K562 (cell line): ENCODE measurements at regions not wholly inside any gene's neighbourhood (a gene's known extent, or its start where the extent isn't known, plus 50 kb on each side); places are given as distances from the start of the nearest gene placed in this dataset.

Experiments
- ATAC-seq: fragments of 200-7000 bp; cut with Tn5 transposase; 3 replicates; pipeline ENCODE4 v1.9.1; 2020; ENCODE audit warnings: moderate library complexity
- BruUV-seq: library from RNA; stranded (reverse); fragments of 400-500 nt; replicated peaks from 2 replicates; lab custom pipeline; 2021; lab: Mats Ljungman, UMichigan
- CTCF ChIA-PET: fragments of 300-600 bp; formaldehyde crosslinking; extraction: SDS; loops from one replicate; lab custom pipeline; 2021; ENCODE audit warnings: low intra/inter-chr PET ratio; lab: Yijun Ruan, JAX
- POLR2A ChIA-PET: fragments of 300-600, 350-650 bp; sonication (Branson Sonifier 250); formaldehyde crosslinking; extraction: SDS; loops from one replicate; lab custom pipeline; 2021; ENCODE audit warnings: antibody characterized with exemption, inconsistent platforms; lab: Yijun Ruan, JAX
- DNase-seq, 4 experiments: peaks; one replicate each; pipeline versions ENCODE4 v3.0.0 to v3.0.0-alpha.2; 2011 to 2018; ENCODE audit warnings: low spot score in 3 of 4, mixed read lengths in 3 of 4; ENCODE audit errors: extremely low read depth in 1 of 4
- FAIRE-seq: peaks from 2 replicates; lab custom pipeline; 2011; peaks lifted over from hg19 to GRCh38; lab: Jason Lieb, UNC
- H2AFZ ChIP-seq: 2 replicates; pipeline ENCODE4 v1.6.0; 2011; ENCODE audit warnings: low read depth, low read length, control low read depth, inconsistent platforms
- H3K27ac ChIP-seq: fragments of 200-600 bp; 3 replicates; pipeline ENCODE4 v1.8.0; 2011; ENCODE audit warnings: low read depth, mild to moderate bottlenecking, control low read depth, inconsistent platforms, low read length, moderate library complexity, mixed read lengths; ENCODE audit errors: extremely low read depth
- H3K27me3 ChIP-seq, 2 experiments: fragments of 300-600 bp in 1 of 2; 2 replicates in 1 of 2; 3 replicates in 1 of 2; pipeline versions ENCODE4 v1.6.0 to v1.8.0; 2011; ENCODE audit warnings: inconsistent platforms in 2 of 2, low read length in 2 of 2, mild to moderate bottlenecking in 1 of 2, mixed read lengths in 1 of 2, moderate library complexity in 1 of 2; ENCODE audit not compliant: control insufficient read depth in 2 of 2, insufficient read depth in 2 of 2
- H3K36me3 ChIP-seq: fragments of 300-600 bp; 3 replicates; pipeline ENCODE4 v1.8.0; 2011; ENCODE audit warnings: mild to moderate bottlenecking, low read length, inconsistent platforms; ENCODE audit not compliant: control insufficient read depth, insufficient read depth
- H3K4me1 ChIP-seq, 2 experiments: fragments of 200-600 bp in 1 of 2; replicated peaks in 1 of 2; 2 replicates in 1 of 2; 3 replicates in 1 of 2; pipeline versions ENCODE4 v1.5.1 to v1.8.0; 2011; ENCODE audit warnings: inconsistent platforms in 2 of 2, low read length in 2 of 2, mild to moderate bottlenecking in 1 of 2, mixed read lengths in 1 of 2, moderate library complexity in 1 of 2; ENCODE audit not compliant: control insufficient read depth in 2 of 2, insufficient read depth in 2 of 2
- H3K4me2 ChIP-seq: 2 replicates; pipeline ENCODE4 v1.6.1; 2011; ENCODE audit warnings: low read length, control low read depth, inconsistent platforms, mixed read lengths; ENCODE audit not compliant: insufficient read depth
- H3K4me3 ChIP-seq: fragments of 200-600 bp; sonication (generic), shearing (Covaris generic); 2 replicates; pipeline ENCODE4 v1.5.1; 2016; ENCODE audit warnings: control low read depth, inconsistent platforms
- H3K79me2 ChIP-seq: fragments of 200-600 bp; 3 replicates; pipeline ENCODE4 v1.8.0; 2011; ENCODE audit warnings: low read length, inconsistent platforms; ENCODE audit not compliant: control insufficient read depth, insufficient read depth
- H3K9ac ChIP-seq, 2 experiments: 2 replicates each; pipeline versions ENCODE4 v1.6.0 to v1.6.1; 2011; ENCODE audit warnings: low read depth in 2 of 2, low read length in 2 of 2, control low read depth in 1 of 2, inconsistent platforms in 1 of 2, mild to moderate bottlenecking in 1 of 2, mixed read lengths in 1 of 2; ENCODE audit not compliant: insufficient read depth in 1 of 2
- H3K9me1 ChIP-seq: one replicate; pipeline ENCODE4 v1.6.0; 2011; ENCODE audit warnings: inconsistent platforms, mild to moderate bottlenecking, low read length, moderate library complexity; ENCODE audit not compliant: control insufficient read depth, insufficient read depth
- H3K9me3 ChIP-seq: replicated peaks from 2 replicates; pipeline ENCODE4 v1.5.1; 2011; ENCODE audit warnings: low read depth, low read length, inconsistent platforms; ENCODE audit not compliant: control insufficient read depth, insufficient read depth
- H4K20me1 ChIP-seq: replicated peaks from 2 replicates; pipeline ENCODE4 v1.6.1; 2011; ENCODE audit warnings: low read length, inconsistent platforms, mixed read lengths; ENCODE audit not compliant: control insufficient read depth, insufficient read depth
- CTBP1 ChIP-seq: fragments of 450-650 bp; IDR thresholded peaks from 2 replicates; pipeline ENCODE4 v1.6.1; 2016; ENCODE audit warnings: borderline replicate concordance
- KDM4B ChIP-seq, 2 experiments: fragments of 450-650 bp in 1 of 2; sonication (generic) in 1 of 2; IDR thresholded peaks; 2 replicates each; pipeline ENCODE4 v1.6.1; 2016 to 2017; ENCODE audit warnings: borderline replicate concordance in 2 of 2, antibody characterized with exemption in 1 of 2, low read depth in 1 of 2, mild to moderate bottlenecking in 1 of 2
- MTA3 ChIP-seq: fragments of 450-650 bp; formaldehyde crosslinking; IDR thresholded peaks from 2 replicates; pipeline ENCODE4 v1.6.1; 2017; ENCODE audit warnings: mild to moderate bottlenecking, borderline replicate concordance
- RAD51 ChIP-seq: fragments of 450-650 bp; IDR thresholded peaks from 2 replicates; pipeline ENCODE4 v1.7.1; 2016; ENCODE audit warnings: low read depth, mild to moderate bottlenecking, borderline replicate concordance
- SP2 ChIP-seq: IDR thresholded peaks from 2 replicates; pipeline ENCODE4 v1.6.1; 2011; ENCODE audit warnings: mild to moderate bottlenecking, low read depth, low read length, moderate library complexity; ENCODE audit not compliant: poor library complexity, severe bottlenecking; ENCODE audit errors: extremely low read depth
- ZNF507 ChIP-seq: conservative IDR thresholded peaks from 2 replicates; pipeline ENCODE4 v1.6.1; 2017; ENCODE audit warnings: missing genetic modification characterization, missing compliant biosample characterization
- ZNF707 ChIP-seq: fragments of 250-450 bp; sonication (Bioruptor Pico); conservative IDR thresholded peaks from 2 replicates; pipeline ENCODE4 v1.8.0; 2022; ENCODE audit warnings: inconsistent platforms, mild to moderate bottlenecking, moderate library complexity
- WGBS: fragments of 100-300 bp; shearing (Covaris generic); methylation state at CpG from one replicate; pipeline ENCODE4 v1.1.6; 2016; ENCODE audit warnings: low coverage, mixed read lengths; ENCODE audit not compliant: insufficient coverage; ENCODE audit errors: missing lambda C conversion rate; 5-methylcytosine and 5-hydroxymethylcytosine counted together
- in situ Hi-C: fragments of 300-500 bp; cut with MboI; formaldehyde crosslinking; loops from 4 replicates; pipeline ENCODE4 v1.15.0; 2018; ENCODE audit warnings: inconsistent platforms, mixed read lengths
- intact Hi-C: fragments of 100-400 bp; cut with micrococcal nuclease; formaldehyde crosslinking; loops from 2 replicates; pipeline ENCODE4 v1.14.2; 2022
- TF ChIP-seq, protein P1 (sequence below): fragments of 250-450 bp; sonication (Bioruptor Pico); IDR thresholded peaks from 2 replicates; pipeline ENCODE4 v1.8.0; 2022; ENCODE audit warnings: inconsistent platforms

DNA sequence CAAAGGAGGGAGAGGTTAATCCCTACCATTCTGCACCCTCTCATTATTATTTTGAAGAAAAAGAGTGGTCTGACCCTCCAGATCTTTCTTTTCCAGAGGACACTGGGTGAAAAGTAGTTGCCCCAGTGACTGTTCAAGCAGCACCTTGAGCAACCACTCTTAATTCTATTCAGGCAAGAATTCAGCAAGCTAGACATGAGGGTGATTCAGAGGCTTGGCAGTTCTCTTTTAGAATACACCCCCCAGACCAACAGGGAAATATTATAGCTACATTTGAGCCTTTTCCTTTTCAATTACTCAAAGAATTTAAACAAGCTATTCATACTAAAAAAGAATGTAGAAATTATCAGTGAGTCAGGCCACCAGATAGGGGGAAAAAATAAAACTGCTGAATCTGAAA is 178.3 kb downstream of the MRPS30 start (continued):
- TF ChIP-seq ZNF507 (tag) (no peak), SP2 (no peak), ZNF707 (CRISPR knock-in tag) (no peak), KDM4B (IDR thresholded peaks at IDR 0.05; ENCODE audit: borderline replicate concordance in 2 of 2, low read depth in 1 of 2) (no peak)

DNA sequence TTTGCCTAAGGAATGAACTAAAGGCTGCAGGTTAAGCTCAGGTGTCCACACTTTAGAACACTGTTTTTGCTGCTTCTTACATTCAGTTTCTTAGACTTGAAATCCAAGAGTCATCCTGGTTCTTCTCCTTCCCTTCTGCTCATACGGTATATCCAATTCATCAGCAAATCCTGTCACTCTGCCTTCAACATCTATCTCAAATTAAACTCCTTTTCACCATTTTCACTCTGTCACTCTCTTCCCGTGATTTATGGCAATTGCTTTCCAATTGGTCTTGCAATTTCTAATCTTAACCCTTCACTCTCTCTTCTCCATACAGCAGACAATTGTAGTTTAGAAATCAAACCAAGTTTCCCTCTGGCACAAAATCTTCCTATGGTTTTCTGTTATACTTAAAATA is 182.9 kb downstream of the MRPS30 start:
- Histone ChIP-seq H3K27ac (no peak overlapping the region), H3K9me3 (no peaks in the 10 kb centered on the region; the same call in 1 of the 2 replicates), H3K9me1 (no peaks in the 10 kb centered on the region), H3K36me3 (no peaks in the 10 kb centered on the region), H2AFZ (no peak overlapping the region), H4K20me1 (no peaks in the 10 kb centered on the region), H3K79me2 (no peaks in the 10 kb centered on the region), H3K9ac (no peak overlapping the region), H3K4me2 (no peak overlapping the region), H3K4me3 (no peak overlapping the region), H3K4me1 (no peaks in the 10 kb centered on the region), H3K27me3 (no peaks in the 10 kb centered on the region)
- POLR2A ChIA-PET: no interaction called here
- FAIRE-seq: no peak
- TF ChIP-seq RAD51 (no peak), MTA3 (no peak), CTBP1 (no peak)
- TF ChIP-seq, protein P1, sequence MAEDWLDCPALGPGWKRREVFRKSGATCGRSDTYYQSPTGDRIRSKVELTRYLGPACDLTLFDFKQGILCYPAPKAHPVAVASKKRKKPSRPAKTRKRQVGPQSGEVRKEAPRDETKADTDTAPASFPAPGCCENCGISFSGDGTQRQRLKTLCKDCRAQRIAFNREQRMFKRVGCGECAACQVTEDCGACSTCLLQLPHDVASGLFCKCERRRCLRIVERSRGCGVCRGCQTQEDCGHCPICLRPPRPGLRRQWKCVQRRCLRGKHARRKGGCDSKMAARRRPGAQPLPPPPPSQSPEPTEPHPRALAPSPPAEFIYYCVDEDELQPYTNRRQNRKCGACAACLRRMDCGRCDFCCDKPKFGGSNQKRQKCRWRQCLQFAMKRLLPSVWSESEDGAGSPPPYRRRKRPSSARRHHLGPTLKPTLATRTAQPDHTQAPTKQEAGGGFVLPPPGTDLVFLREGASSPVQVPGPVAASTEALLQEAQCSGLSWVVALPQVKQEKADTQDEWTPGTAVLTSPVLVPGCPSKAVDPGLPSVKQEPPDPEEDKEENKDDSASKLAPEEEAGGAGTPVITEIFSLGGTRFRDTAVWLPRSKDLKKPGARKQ (CRISPR knock-in tag): no peak
- CTCF ChIA-PET: no interaction called here
- no peak for ATAC-seq
- DNase-seq: no peak
- intact Hi-C loops (no loop called here), in situ Hi-C loops (no loop called here)
- 3% methylated on average over 2 of the region's 2 CpGs for WGBS
- BruUV-seq: no TSS peak
